GM19023 (cell line): ENCODE measurements at regions not wholly inside any gene's neighbourhood (a gene's known extent, or its start where the extent isn't known, plus 50 kb on each side); places are given as distances from the start of the nearest gene placed in this dataset.
A peak's percentile ranks its signal among the peaks of the same experiment; 100 is the strongest.

ENCODE experiments used
- ATAC-seq: cut with Tn5 transposase; IDR thresholded peaks from one replicate; pipeline ENCODE4 v1.9.1; 2021; ENCODE audit warnings: mild to moderate bottlenecking, moderate library complexity; ENCODE audit not compliant: unreplicated experiment

DNA sequence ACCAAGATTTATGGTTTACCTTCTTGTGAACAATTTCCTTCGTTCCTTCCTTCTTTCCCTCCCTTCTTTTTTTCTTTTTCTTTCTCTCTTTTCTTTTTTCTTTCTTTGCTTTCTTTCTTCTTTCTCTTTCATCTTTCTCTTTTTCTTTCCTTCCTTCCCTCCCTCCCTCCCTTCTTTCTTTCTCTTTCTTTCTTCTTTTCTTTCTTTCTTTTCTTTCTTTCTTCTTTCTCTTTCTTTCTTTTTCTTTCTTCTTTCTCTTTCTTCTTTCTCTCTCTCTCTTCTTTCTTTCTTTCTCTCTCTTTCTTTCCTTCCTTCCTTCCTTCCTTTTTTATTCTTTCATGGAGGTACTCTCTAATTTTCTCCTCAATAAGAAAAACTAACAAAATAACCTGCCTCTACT, 462.1 kb upstream of the ATP2B1 start:
- no peak for ATAC-seq

DNA sequence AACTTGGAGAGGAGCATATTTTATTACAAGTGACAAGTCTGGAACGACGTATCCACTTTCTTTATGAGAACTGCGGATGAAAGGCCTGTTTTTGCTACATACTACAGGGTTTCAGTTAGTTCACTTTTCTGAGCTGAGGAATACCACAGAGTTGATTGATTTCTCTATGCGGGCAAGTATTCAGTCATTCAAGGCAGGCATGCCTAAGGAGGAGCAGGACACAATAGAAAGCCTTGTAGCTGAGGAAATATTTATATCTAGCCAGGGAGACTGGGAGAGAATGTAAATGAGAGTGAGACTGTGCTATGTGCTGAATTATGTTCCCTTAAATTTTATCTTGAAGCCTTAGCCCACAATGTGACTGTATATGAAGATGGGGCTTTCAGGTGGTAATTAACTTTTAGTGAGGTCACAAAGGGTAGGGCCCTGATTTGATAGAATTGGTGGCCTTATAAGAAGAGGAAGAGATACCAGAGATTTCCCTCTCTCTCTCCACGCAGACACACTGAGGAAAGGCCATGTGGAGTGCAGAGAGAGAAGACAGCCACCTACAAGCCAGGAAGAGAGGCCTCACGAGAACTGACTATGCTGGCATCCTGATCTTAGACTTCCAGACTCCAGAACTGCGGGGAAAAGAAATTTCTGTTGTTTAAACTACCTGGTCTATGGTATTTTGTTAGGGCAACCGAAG, 459.0 kb upstream of the ATP2B1 start:
- no peak for ATAC-seq

DNA sequence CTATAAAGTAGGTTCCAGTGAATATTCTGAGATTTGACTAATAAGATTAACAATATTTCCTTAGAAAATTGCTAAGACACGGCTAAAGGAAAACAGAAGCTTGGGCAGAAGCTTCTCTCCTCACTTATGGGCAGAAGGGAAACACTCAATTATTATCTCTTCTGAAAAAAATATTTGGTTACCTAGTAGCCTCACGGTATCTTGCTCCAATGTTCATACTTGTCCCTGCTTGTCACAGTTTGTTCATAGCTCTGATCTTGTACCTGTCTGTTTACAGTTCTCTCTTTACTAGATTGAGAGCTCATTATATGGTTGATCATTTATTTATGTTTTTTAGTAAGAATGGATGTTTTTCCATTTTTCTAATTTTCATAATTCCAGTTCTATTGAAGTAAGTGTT, 458.0 kb upstream of the ATP2B1 start:
- no peak for ATAC-seq

DNA sequence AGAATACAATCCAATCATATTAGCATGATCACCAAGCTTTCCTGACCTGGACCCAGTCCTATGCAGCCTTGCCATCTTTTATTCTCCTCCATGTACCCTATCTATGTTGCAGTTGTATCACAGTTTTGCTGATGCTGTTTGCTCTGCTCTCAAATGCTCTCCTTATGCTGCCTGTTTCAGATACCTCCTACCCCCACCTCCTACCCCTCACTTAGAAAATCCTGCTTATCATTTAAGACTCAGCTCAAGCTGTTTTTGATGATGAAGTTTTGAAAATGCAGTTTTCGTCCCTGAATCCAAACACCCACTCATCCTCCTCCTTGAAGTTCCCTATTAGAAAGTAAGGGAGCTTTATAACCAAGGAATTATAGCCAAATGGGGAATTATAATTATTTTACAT, 457.4 kb upstream of the ATP2B1 start:
- ATAC-seq: no peak

DNA sequence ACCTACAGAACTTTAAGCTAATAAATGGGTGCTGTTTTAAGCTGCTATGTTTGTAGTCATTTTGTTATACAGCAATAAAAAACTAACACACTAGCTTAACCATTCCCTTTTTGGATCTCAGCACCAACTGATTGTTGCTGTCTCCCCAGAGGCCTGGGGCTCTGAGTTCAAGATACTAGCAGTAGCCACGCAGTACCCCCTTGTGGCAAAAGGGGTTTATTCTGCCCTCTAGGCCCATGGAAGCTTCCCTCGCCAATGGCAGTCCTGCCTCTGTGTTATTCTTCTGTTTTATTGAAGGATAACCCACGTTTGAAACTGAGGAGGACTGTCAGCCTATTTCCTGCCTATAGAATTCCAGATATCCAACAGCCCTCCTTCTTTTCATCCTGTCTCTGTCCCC, 455.3 kb upstream of the ATP2B1 start:
- ATAC-seq: no peak

DNA sequence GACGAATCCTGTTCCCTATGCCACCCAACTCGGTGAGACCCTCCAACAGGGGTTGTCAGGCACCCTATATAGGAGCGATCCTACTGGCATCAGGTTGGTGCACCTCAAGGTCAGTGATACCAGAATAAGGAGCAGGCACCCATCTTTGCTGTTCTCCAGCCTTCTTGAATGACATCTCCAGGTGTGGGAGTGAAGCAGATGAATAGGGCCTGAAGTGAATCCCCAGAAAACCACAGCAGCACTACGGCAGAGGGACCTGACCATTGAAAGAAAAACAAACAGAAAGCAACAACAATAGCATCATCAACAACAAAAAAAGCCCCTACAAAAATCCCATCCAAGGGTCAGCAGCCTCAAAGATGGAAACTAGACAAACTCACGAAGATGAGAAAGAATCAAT, 445.2 kb upstream of the ATP2B1 start:
- ATAC-seq: no peak

DNA sequence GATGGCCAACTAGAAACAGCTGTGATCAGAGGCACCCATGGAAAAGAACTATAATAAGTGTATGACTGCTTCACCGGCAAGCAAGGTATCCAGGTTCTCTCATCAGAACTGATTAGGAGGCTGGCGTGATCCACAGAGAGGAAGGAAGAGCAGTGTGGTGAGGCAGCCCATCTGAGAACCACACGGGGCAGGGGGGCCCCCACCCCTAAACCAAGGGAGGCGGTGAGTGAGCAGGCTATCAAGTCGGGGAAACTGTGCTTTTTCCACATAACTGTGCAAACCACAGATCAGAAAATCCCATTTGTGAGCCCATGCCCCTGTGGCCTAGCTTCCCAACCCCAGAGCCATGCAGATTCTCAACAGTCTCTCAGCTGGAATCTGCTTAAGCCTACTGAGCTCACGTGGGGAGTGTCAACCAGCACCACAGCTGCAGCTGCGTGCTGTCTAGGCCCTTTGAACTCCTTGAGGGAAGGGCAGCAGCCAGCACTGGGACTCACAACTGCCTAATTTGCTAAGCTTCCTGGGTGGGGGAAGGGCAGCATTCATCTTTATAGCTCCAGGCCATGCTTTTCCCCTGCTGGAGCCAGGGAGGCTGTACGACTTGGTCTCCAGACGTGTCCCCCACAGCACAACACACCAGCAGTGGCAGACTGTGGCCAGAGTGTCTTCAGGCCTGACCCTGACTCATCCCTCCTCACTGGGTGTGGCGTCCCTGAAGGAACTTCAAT, 444.4 kb upstream of the ATP2B1 start:
- no peak for ATAC-seq

DNA sequence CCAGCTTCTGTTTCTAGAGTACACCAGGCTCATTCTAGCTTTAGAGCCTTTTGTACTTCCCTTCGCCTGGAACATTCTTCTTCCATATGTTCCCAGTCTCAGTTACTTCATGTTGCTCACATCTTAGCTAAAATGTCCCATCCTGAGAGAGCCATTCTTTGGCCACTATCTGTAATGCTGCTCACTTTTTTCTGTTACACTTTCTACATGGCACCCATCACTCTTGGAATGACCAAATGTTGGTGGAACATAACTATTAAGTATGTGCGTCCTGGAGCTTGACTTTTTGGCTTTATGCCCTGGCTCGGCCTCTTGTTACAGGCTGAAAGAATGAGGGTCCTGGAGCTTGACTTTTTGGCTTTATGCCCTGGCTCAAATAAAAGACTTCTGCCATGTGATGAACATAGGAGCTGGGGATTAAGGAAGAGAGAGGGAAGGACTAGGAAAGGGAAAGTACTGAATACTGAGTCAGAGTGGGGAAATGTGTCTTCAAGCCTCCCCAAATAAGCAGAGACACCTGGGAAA, 442.9 kb upstream of the ATP2B1 start:
- ATAC-seq: no peak

DNA sequence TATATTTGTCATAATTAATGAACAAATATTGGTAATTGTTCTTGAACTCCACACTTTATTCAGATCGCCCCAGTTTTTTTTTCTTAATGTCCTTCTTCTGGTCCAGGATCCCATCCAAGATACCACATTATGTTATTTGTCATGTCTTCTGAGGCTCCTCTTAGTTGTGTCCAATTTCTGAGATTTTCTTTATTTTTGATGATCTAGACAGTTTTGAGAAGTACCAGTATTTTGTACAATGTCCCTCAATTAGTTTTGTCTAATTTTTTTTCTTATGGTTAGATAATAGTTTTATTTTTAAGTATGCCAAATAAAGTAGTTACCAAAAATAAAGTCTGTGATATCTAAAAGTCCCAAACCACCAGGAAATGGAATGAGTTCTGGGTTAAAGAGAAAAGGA, 440.8 kb upstream of the ATP2B1 start:
- ATAC-seq: no peak

DNA sequence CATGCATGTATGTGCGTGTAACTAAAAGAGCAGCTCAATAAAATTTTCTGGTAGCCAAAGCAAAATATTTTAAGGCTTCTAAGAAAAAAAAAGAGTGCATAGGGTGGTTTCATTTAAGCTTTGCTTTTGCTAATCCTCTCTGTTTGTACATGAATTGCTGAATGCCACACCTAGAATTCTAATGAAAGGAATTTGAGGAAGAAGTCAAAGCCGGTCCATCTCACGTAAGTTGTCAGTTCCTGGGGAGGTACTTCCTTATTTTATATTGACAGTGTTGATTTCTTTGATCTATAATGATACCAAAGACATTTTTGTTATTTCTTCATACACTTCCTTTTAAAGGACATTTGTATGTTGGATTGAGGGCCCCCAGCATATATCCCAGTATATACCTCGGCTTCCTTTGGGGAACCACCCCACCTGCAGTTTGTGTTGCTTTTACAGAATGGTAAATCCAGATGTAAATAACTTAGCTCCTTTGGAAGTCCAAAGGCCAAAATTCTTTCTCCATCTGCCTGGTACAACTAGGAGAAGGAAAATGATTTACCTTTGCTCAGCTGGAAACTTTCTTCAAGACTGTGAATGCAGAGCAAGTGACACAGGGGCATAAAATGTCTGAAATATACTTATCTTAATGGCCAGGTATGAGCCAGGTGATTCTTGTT, 420.9 kb upstream of the ATP2B1 start:
- no peak for ATAC-seq

DNA sequence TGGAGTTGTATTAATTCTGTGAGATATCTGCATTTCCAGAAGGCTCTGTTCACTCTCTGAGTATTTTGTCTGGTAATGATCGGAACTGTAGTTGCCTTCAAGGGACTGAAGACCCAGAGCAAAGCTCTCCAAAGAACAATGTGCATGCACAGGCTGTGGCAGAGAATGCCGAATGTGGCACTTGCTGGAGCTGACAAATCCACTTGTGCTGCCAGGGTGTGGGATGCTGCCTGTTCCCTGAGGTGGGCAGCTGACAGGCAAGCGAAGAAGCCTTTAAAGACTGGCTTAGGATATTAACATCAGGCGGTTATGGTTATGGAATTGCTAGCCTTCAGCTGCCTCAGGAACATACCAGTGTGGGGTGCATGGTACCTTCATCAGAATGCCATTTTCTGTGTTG, 419.9 kb upstream of the ATP2B1 start:
- no peak for ATAC-seq

DNA sequence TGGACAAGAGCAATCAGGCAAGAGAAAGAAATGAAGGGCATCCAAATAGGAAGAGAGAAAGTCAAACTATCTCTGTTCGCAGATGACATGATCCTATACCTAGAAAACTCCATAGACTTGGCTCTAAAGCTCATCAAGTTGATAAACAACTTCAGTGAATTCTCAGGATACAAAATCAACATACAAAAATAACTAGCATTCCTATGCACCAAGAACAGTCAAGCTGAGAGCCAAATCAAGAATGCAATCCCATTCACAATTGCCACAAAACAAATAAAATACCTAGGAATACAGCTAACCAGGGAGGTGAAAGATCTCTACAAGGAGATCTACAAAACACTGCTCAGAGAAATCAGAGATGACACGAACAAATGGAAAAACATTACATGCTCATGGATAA, 417.5 kb upstream of the ATP2B1 start:
- ATAC-seq: no peak

DNA sequence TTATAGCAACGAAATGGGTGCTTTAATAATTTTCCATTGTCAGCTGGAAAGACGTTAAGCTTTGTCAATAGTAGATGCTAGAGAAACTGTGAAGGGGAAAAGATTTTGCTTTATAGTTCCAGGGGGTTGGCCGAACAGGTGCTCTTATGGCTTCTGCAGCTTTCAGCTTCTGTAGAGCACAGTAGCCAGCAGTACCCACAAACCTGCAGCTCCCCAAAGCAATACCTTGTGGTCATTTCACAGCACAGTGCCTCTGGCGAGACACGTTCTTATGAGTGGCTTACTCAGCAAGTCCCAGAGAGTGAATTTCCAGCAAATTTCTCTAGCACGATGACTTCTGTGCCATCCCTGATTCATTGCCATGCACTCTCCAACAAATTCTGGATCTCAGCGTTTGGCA, 416.3 kb upstream of the ATP2B1 start:
- ATAC-seq: no peak

DNA sequence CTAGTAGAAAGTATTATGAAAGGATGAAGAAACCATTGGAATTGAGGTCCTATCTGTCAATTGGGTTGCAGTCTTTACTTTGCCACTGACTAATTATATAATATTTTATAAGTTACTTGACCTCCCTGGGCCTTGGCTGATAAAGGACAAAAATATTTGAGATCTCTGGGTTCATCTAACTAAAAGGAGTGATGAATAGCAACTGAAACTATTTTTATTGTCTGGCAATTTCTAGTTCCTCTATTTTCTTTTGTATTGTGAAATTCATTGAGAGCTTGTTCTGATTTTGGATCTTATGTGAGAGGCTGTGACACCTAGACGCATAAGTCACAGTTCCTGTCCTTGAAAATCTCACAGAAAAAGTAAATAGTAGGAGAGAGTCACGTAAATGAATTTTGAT, 415.7 kb upstream of the ATP2B1 start:
- ATAC-seq: no peak

DNA sequence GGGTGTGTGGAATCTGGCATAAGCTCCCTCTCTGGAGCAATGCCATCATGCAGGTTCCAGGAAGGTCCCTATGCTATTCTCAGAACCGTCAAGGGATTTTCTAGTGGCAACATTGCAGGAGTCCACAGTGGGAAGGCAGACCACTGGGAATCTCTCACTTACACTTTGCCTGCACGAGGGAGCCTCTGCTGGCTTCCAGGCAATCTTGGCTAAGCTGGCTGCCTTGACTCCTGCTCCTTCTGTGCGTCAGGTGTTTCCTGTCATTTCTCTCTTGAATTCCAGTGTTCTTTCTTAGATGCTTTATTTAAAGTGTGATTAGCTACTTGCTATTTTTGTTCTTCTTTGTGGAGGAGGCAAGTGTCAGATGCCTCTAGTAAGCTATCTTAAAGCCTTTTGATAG, 414.0 kb upstream of the ATP2B1 start:
- ATAC-seq: no peak

DNA sequence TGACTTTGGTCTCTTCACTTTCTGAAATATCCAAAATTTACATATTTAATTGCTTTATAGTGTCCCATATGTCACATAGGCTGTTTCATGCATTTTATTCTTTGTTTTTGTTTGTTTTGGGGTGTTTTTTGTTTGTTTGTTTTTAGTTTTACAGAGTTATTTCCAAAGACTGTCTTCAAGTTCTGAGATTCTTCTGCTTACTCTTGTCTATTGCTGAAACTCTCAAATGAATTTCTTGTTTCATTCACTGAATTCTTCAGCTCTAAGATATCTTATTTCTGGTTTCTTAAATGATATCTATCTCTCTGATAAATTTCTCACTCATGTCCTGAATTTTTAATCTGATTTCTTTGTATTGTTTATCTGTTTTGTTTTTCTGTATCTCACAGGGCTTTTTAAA, 412.0 kb upstream of the ATP2B1 start:
- ATAC-seq: no peak

DNA sequence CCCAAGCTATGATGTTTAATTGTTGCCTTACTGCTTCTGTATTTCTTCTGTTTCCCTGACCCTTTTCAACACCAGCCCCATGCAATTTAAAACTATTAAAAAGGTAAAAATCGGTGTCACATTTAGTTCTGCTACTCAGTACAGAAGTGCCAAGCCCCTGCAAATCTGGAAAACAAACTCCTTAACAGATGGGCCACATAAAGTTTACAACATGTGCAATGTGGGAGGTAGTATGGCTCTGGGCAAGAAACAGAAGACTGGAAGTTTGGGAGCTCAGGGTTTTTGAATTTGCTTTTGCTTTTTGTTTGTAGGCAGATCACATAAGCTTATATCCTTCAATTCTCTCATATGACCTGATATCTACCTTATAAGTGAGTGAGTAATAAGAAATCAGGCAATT, 404.0 kb upstream of the ATP2B1 start:
- no peak for ATAC-seq

DNA sequence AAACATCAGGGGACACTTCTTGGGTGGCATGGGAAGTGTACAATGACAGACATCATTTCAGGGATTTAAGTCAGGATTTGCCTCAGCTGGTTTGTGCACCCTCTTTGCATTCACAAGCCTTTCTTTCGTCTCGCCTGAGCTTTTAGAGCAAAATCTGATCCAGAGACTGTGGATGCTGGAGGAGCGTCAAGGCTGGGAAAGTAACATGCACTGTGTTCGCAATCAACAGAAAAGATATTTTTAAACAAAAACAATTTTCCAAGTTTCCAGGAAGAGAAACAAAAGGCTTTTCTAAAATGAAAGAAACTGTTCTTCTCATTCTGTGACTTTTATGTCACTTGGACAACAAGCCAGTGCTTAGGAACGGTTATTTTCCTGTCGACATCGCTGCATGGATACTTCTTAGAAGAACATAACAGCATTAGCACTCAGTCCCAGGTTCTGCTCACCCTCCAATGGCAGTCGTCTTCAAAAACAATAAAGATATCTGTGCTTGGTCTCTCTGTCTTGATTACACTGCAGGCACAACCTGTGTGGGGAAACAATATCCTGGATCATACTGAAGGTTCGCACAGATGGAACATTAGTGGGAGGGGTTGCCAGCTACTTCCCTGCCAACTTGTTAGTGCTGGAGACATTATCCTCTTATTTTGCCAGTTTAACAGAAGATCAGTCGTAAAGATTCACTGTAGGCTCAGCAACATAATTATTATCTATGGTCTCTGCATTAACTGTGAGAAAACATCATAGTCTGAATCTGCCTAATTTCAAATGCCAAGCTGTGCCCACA, 403.3 kb upstream of the ATP2B1 start:
- ATAC-seq: no peak

DNA sequence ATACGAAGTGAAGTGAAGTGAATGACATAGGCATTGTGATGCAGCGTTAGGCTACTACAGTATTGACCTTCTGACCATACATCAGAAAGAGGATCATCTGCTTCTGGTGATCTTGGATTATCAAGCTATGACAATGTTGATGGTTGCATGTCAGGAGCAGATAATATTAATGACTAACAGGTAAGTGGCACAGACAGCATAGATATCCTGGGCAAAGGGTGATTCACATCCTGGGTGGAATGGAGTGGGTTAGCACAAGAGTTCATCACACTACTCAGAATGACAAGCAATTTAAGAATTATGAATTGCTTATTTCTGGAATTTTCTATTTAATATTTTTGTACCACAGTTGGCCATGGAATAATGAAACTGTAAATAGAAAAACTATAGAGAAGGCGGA, 397.9 kb upstream of the ATP2B1 start:
- no peak for ATAC-seq

DNA sequence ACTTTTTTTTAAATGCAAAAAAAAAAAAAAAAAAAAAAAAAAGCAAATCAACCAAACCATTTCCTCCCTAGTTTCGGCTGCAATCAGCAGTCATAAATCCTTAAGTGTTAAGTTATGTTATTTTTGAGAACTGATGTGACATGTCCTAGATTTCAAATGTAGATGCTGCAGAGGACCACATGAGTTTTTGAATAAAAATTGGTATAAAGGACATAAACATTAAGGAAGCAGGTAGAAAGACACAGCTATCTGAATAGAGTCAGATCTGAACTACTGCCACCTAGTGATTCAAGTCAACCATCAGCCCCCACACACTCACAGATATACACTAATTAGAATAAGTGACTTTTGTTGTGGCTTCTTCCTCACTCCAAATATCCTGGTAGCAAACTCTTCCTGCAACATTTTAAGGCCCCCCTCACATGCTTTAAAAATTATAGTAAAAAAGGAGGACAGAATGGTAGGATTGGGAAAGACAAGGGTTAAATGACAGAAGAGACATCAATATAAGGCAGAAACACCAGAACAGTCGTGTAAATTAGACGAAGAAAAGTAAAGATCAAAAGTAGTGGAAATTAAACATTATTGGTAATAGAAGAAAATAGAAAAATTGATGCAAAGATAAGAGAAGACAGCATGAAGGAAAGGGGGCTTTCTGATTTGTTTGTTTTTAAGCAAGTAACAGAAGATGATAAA, 394.5 kb upstream of the ATP2B1 start:
- peak; percentile 64 for ATAC-seq

DNA sequence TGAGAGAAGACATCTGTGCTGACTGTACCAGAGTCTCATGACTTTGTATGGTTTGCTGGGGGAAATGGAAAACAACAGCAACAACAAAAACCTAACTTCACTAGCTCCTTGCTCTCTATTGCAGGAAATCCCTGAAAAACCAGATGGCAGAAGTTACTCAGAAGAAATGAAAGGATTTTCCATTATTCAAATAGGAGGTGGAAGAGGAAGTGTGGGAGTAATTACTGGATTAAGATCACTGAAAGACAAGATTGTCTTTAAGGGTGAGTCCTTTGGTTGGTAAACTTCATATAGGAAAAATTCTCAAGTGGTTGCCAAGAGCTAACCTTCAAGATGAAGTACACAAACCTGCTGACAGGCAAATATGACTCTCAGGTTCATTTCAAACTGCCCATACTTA, 391.9 kb upstream of the ATP2B1 start:
- no peak for ATAC-seq
